ENCODE measurements at regions not wholly inside any gene's neighbourhood (a gene's known extent, or its start where the extent isn't known, plus 50 kb on each side); places are given as distances from the start of the nearest gene placed in this dataset.
"Not testable (repeated sequence)": the region's sequence is repeated elsewhere in the genome, so short reads cannot be mapped to it uniquely, and the experiment has no call there.

GRCh38 chr3:187491371-187491770 lies 123.2 kb downstream of the RTP4 start:
- Histone ChIP-seq H3K9me3 (no peaks in the 10 kb centered on the region), H3K27ac (no peak overlapping the region), H3K4me3 (no peak overlapping the region), H3K36me3 (no peaks in the 10 kb centered on the region), H3K27me3 (replicated peaks; ENCODE audit: insufficient read depth) (no peaks in the 10 kb centered on the region), H3K4me1 (ENCODE audit: control insufficient read depth in 1 of 2, low read depth in 2 of 2) (no peaks in the 10 kb centered on the region)
- no peak for DNase-seq (ENCODE audit: low spot score)
- ATAC-seq (ENCODE audit: insufficient number of reproducible peaks, low FRiP score, low read depth): no peak
- TF ChIP-seq CTCF (IDR thresholded peaks at IDR 0.05): no peak

GRCh38 chr3:187490366-187490765 lies 122.2 kb downstream of the RTP4 start:
- Histone ChIP-seq H3K36me3 (no peaks in the 10 kb centered on the region), H3K27ac (no peak overlapping the region), H3K9me3 (no peaks in the 10 kb centered on the region), H3K4me1 (ENCODE audit: control insufficient read depth in 1 of 2, low read depth in 2 of 2) (peaks cover 0 to under 1% of the 10 kb centered on the region in 2 donors), H3K27me3 (replicated peaks; ENCODE audit: insufficient read depth) (no peaks in the 10 kb centered on the region), H3K4me3 (no peak overlapping the region)
- DNase-seq (ENCODE audit: low spot score): no peak
- no peak for TF ChIP-seq CTCF (IDR thresholded peaks at IDR 0.05)
- no peak for ATAC-seq (ENCODE audit: insufficient number of reproducible peaks, low FRiP score, low read depth)

- no peaks in the 10 kb centered on the region for H3K27me3 ChIP-seq (replicated peaks; ENCODE audit: insufficient read depth)
- no peak for TF ChIP-seq CTCF (IDR thresholded peaks at IDR 0.05)
- H3K9me3 ChIP-seq: no peaks in the 10 kb centered on the region
- no peak overlapping the region for H3K4me3 ChIP-seq
- ATAC-seq (ENCODE audit: insufficient number of reproducible peaks, low FRiP score, low read depth) (no peak), DNase-seq (ENCODE audit: low spot score) (no peak)
- peaks cover 4 to 14% of the 10 kb centered on the region in 2 donors for H3K4me1 ChIP-seq (ENCODE audit: control insufficient read depth in 1 of 2, low read depth in 2 of 2)
- H3K27ac ChIP-seq: no peak overlapping the region
- no peaks in the 10 kb centered on the region for H3K36me3 ChIP-seq
Measured at GRCh38 chr3:187484547-187485295, 116.5 kb downstream of the RTP4 start.

- Histone ChIP-seq H3K9me3 (no peaks in the 10 kb centered on the region), H3K4me3 (no peak overlapping the region), H3K4me1 (ENCODE audit: control insufficient read depth in 1 of 2, low read depth in 2 of 2) (peaks cover 4 to 14% of the 10 kb centered on the region in 2 donors), H3K36me3 (no peaks in the 10 kb centered on the region), H3K27me3 (replicated peaks; ENCODE audit: insufficient read depth) (no peaks in the 10 kb centered on the region), H3K27ac (no peak overlapping the region)
- ATAC-seq (ENCODE audit: insufficient number of reproducible peaks, low FRiP score, low read depth): no peak
- no peak for TF ChIP-seq CTCF (IDR thresholded peaks at IDR 0.05)
- no peak for DNase-seq (ENCODE audit: low spot score)
Measured at GRCh38 chr3:187481426-187481825, 113.2 kb downstream of the RTP4 start.

GRCh38 chr3:187475613-187476012 lies 107.4 kb downstream of the RTP4 start:
- H3K36me3 ChIP-seq; H3K27me3 ChIP-seq (replicated peaks; ENCODE audit: insufficient read depth); H3K27ac ChIP-seq; H3K9me3 ChIP-seq; H3K4me1 ChIP-seq (ENCODE audit: control insufficient read depth in 1 of 2, low read depth in 2 of 2); ATAC-seq (ENCODE audit: insufficient number of reproducible peaks, low FRiP score, low read depth); DNase-seq (ENCODE audit: low spot score); H3K4me3 ChIP-seq: not testable (repeated sequence)

Data from thoracic aorta (tissue), 2 donors.